Keratinocyte (primary cell): ENCODE measurements at regions not wholly inside any gene's neighbourhood (a gene's known extent, or its start where the extent isn't known, plus 50 kb on each side); places are given as distances from the start of the nearest gene placed in this dataset.
A peak's percentile ranks its signal among the peaks of the same experiment; 100 is the strongest.

ENCODE experiments used
- DNase-seq: peaks from one replicate; pipeline ENCODE4 v3.0.0-alpha.2; 2011; ENCODE audit warnings: low read depth, missing footprints, low spot score
- FAIRE-seq: peaks from 2 replicates; lab custom pipeline; 2011; peaks lifted over from hg19 to GRCh38; lab: Jason Lieb, UNC
- H2AFZ ChIP-seq: 2 replicates; pipeline ENCODE4 v1.6.0; 2012; ENCODE audit warnings: low read length, control low read depth, inconsistent platforms; ENCODE audit not compliant: control insufficient read depth
- H3K27ac ChIP-seq: 2 replicates; pipeline ENCODE4 v1.5.1; 2011; ENCODE audit warnings: low read length; ENCODE audit not compliant: control insufficient read depth, insufficient read depth
- H3K27me3 ChIP-seq: 3 replicates; pipeline ENCODE4 v1.6.0; 2011; ENCODE audit warnings: low read length; ENCODE audit not compliant: control insufficient read depth, insufficient read depth; ENCODE audit errors: extremely low read depth
- H3K36me3 ChIP-seq, 2 experiments: 2 replicates in 1 of 2; 3 replicates in 1 of 2; pipeline ENCODE4 v1.5.1; 2011; ENCODE audit warnings: low read length in 2 of 2, mild to moderate bottlenecking in 1 of 2; ENCODE audit not compliant: control insufficient read depth in 2 of 2, insufficient read depth in 2 of 2; ENCODE audit errors: extremely low read depth in 1 of 2
- H3K4me1 ChIP-seq: 3 replicates; pipeline ENCODE4 v1.5.1; 2011; ENCODE audit warnings: low read length; ENCODE audit not compliant: control insufficient read depth, insufficient read depth; ENCODE audit errors: extremely low read depth
- H3K4me2 ChIP-seq: 3 replicates; pipeline ENCODE4 v1.6.0; 2011; ENCODE audit warnings: low read depth, low read length; ENCODE audit not compliant: control insufficient read depth, insufficient read depth; ENCODE audit errors: extremely low read depth
- H3K4me3 ChIP-seq, 3 experiments: fragments of 200-600 bp in 1 of 3; sonication (generic) in 1 of 3; 2 replicates in 2 of 3; 3 replicates in 1 of 3; pipeline ENCODE4 v1.5.1; 2011 to 2016; ENCODE audit warnings: low read length in 3 of 3, mild to moderate bottlenecking in 3 of 3, control low read depth in 2 of 3, inconsistent platforms in 1 of 3, low read depth in 1 of 3, mixed read lengths in 1 of 3, mixed run types in 1 of 3, moderate library complexity in 1 of 3; ENCODE audit not compliant: control insufficient read depth in 2 of 3, insufficient read depth in 2 of 3; ENCODE audit errors: extremely low read depth in 1 of 3
- H3K79me2 ChIP-seq: 2 replicates; pipeline ENCODE4 v1.6.0; 2012; ENCODE audit warnings: low read length; ENCODE audit not compliant: control insufficient read depth, insufficient read depth
- H3K9ac ChIP-seq: 3 replicates; pipeline ENCODE4 v1.6.0; 2011; ENCODE audit warnings: low read length; ENCODE audit not compliant: control insufficient read depth, insufficient read depth; ENCODE audit errors: extremely low read depth
- H3K9me1 ChIP-seq: 3 replicates; pipeline ENCODE4 v1.6.0; 2011; ENCODE audit warnings: low read length; ENCODE audit not compliant: control insufficient read depth, insufficient read depth; ENCODE audit errors: extremely low read depth
- H3K9me3 ChIP-seq: 2 replicates; pipeline ENCODE4 v1.5.1; 2012; ENCODE audit warnings: low read depth, low read length; ENCODE audit not compliant: control insufficient read depth
- H4K20me1 ChIP-seq: 3 replicates; pipeline ENCODE4 v1.6.0; 2011; ENCODE audit warnings: low read length; ENCODE audit not compliant: control insufficient read depth, insufficient read depth; ENCODE audit errors: extremely low read depth
- CTCF ChIP-seq, 3 experiments: IDR thresholded peaks in 1 of 3; conservative IDR thresholded peaks in 1 of 3; optimal IDR thresholded peaks in 1 of 3; 2 replicates in 2 of 3; 3 replicates in 1 of 3; pipeline versions ENCODE3 to v1.5.1; 2011; ENCODE audit warnings: low read length in 3 of 3, mild to moderate bottlenecking in 3 of 3, moderate library complexity in 2 of 3, control low read depth in 1 of 3, inconsistent platforms in 1 of 3; ENCODE audit not compliant: insufficient read depth in 2 of 3; ENCODE audit errors: extremely low read depth in 1 of 3
- EZH2 ChIP-seq: IDR thresholded peaks from one replicate; pipeline ENCODE4 v1.6.1; 2012; ENCODE audit warnings: inconsistent platforms, mild to moderate bottlenecking, low read length, moderate library complexity
- dilution Hi-C: fragments of 300-500 bp; cut with MboI; formaldehyde crosslinking; loops from one replicate; pipeline ENCODE4 v1.7.0; 2020; ENCODE audit warnings: low sequenced_read_pairs; ENCODE audit not compliant: extremely low pct_ligation_motif_present

DNA sequence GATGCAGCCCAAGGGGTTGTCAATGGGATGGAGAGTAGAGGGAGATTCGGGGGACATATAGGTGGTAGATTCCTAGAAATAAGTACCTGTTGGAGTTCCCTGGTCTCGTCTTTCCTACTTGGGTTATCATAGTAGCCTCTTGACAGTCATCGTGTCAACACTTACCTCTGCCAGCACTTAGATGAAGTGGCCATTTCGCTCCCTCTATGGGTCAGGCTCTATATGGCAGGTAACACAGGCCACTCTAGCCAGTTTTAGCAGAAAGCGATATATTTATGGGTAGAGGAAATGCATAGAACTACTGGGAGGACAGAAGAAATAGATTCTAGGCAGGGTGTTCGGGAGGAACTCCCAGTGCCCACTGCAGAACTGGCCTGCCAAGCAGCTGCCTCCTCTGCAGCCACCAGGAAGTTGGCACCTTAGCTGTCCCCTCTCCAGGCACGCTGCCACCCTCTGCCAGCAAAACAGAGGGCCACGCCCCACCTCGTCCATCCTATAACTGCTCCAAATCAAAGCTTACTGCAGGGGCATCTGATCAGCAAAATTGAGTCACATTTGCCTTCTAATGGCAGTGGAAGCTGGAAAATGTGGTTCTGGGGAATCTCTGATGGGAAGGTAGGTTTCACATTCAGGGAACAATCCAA is 181.3 kb downstream of the INSIG2 start:
- TF ChIP-seq CTCF (optimal IDR thresholded peaks at IDR 0.05 in 1 of 3, IDR thresholded peaks at IDR 0.05 in 1 of 3, conservative IDR thresholded peaks at IDR 0.05 in 1 of 3; ENCODE audit: extremely low read depth in 1 of 3, insufficient read depth in 2 of 3, low read length in 3 of 3) (peak; percentile 22 to 40 (median 38)), EZH2 (no peak)
- Histone ChIP-seq H3K4me3 (no peak overlapping the region), H2AFZ (no peak overlapping the region), H3K79me2 (no peaks in the 10 kb centered on the region), H3K4me2 (no peak overlapping the region), H3K9me3 (no peaks in the 10 kb centered on the region), H3K36me3 (no peaks in the 10 kb centered on the region), H3K4me1 (no peaks in the 10 kb centered on the region), H3K9me1 (no peaks in the 10 kb centered on the region), H4K20me1 (no peaks in the 10 kb centered on the region), H3K27me3 (peaks cover 10% of the 10 kb centered on the region), H3K9ac (no peak overlapping the region), H3K27ac (no peak overlapping the region)
- FAIRE-seq (no peak), DNase-seq (no peak)
- dilution Hi-C loops = no loop called here

- no peaks in the 10 kb centered on the region for H3K9me1 ChIP-seq
- no peak for DNase-seq
- no peaks in the 10 kb centered on the region for H4K20me1 ChIP-seq
- H3K4me1 ChIP-seq = no peaks in the 10 kb centered on the region
- dilution Hi-C loops = no loop called here
- H3K27ac ChIP-seq = no peak overlapping the region
- no peak overlapping the region for H3K4me2 ChIP-seq
- peaks cover 10% of the 10 kb centered on the region for H3K27me3 ChIP-seq
- TF ChIP-seq CTCF (optimal IDR thresholded peaks at IDR 0.05 in 1 of 3, IDR thresholded peaks at IDR 0.05 in 1 of 3, conservative IDR thresholded peaks at IDR 0.05 in 1 of 3; ENCODE audit: extremely low read depth in 1 of 3, insufficient read depth in 2 of 3, low read length in 3 of 3) = no peak
- TF ChIP-seq EZH2 = no peak
- H2AFZ ChIP-seq = no peak overlapping the region
- no peak for FAIRE-seq
- H3K4me3 ChIP-seq = no peak overlapping the region
- H3K79me2 ChIP-seq = no peaks in the 10 kb centered on the region
- H3K36me3 ChIP-seq = no peaks in the 10 kb centered on the region
- H3K9ac ChIP-seq = no peak overlapping the region
- H3K9me3 ChIP-seq = no peaks in the 10 kb centered on the region
Observed at GRCh38 chr2:118268268-118268667, 180.0 kb downstream of the INSIG2 start.
